ENCODE measurements at regions not wholly inside any gene's neighbourhood (a gene's known extent, or its start where the extent isn't known, plus 50 kb on each side); places are given as distances from the start of the nearest gene placed in this dataset.
"Not testable (repeated sequence)": the region's sequence is repeated elsewhere in the genome, so short reads cannot be mapped to it uniquely, and the experiment has no call there.

- TF ChIP-seq CTCF (tag by site-specific recombination; IDR thresholded peaks at IDR 0.05); ZNF274 (IDR thresholded peaks at IDR 0.05; ENCODE audit: low read length); ZNF274 (tag by site-specific recombination; IDR thresholded peaks at IDR 0.05; ENCODE audit: borderline replicate concordance); MYNN (tag by site-specific recombination; IDR thresholded peaks at IDR 0.05; ENCODE audit: borderline replicate concordance); ZNF146 (tag by site-specific recombination; IDR thresholded peaks at IDR 0.05); ZNF416 (tag by site-specific recombination; IDR thresholded peaks at IDR 0.05); ZNF837 (tag by site-specific recombination; IDR thresholded peaks at IDR 0.05); ZNF514 (tag by site-specific recombination; IDR thresholded peaks at IDR 0.05): not testable (repeated sequence)
Measured at GRCh38 chr20:29409160-29409689, 1848.2 kb upstream of the DEFB115 start.
